ENCODE measurements at regions not wholly inside any gene's neighbourhood (a gene's known extent, or its start where the extent isn't known, plus 50 kb on each side); places are given as distances from the start of the nearest gene placed in this dataset.

DNA sequence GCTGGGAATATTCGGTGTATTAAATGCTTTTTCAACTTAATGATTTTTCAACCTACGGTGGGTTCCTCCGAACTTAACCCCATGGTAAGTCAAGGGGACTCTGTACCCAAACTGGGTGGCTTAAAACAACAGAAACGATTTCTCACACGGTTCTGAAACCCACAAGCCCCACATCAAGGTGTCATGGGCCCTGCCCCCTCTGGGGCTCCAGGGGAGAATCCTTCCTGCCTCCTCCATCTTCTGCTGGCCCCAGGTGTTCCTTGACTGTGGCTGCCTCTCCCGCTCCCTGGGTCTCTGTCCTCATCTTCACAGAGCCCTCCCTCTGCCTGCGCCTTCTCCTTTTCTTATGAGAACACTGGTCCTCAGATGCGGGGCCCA, 301.3 kb upstream of the SALL3 start:
- intact Hi-C loops (cut with DNase I, micrococcal nuclease), result no loop called here
- no peaks in the 10 kb centered on the region for H3K9me3 ChIP-seq
- no peaks in the 10 kb centered on the region for H3K4me1 ChIP-seq (ENCODE audit: low read depth)
- H3K36me3 ChIP-seq (ENCODE audit: low read depth), result no peaks in the 10 kb centered on the region
- TF ChIP-seq, protein P1, sequence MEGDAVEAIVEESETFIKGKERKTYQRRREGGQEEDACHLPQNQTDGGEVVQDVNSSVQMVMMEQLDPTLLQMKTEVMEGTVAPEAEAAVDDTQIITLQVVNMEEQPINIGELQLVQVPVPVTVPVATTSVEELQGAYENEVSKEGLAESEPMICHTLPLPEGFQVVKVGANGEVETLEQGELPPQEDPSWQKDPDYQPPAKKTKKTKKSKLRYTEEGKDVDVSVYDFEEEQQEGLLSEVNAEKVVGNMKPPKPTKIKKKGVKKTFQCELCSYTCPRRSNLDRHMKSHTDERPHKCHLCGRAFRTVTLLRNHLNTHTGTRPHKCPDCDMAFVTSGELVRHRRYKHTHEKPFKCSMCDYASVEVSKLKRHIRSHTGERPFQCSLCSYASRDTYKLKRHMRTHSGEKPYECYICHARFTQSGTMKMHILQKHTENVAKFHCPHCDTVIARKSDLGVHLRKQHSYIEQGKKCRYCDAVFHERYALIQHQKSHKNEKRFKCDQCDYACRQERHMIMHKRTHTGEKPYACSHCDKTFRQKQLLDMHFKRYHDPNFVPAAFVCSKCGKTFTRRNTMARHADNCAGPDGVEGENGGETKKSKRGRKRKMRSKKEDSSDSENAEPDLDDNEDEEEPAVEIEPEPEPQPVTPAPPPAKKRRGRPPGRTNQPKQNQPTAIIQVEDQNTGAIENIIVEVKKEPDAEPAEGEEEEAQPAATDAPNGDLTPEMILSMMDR (IDR thresholded peaks at IDR 0.05), result no peak
- DNase-seq, result no peak
- no peak overlapping the region for H3K4me3 ChIP-seq
- ATAC-seq, result no peak

- Histone ChIP-seq H3K9me3 (no peaks in the 10 kb centered on the region), H3K4me3 (no peak overlapping the region), H3K36me3 (ENCODE audit: low read depth) (no peaks in the 10 kb centered on the region), H3K4me1 (ENCODE audit: low read depth) (no peaks in the 10 kb centered on the region)
- TF ChIP-seq, protein P1 (IDR thresholded peaks at IDR 0.05), result no peak
- intact Hi-C loops (cut with DNase I, micrococcal nuclease), result no loop called here
- no peak for DNase-seq
- ATAC-seq, result no peak
Measured at GRCh38 chr18:78679031-78679430, 300.6 kb upstream of the SALL3 start.

DNA sequence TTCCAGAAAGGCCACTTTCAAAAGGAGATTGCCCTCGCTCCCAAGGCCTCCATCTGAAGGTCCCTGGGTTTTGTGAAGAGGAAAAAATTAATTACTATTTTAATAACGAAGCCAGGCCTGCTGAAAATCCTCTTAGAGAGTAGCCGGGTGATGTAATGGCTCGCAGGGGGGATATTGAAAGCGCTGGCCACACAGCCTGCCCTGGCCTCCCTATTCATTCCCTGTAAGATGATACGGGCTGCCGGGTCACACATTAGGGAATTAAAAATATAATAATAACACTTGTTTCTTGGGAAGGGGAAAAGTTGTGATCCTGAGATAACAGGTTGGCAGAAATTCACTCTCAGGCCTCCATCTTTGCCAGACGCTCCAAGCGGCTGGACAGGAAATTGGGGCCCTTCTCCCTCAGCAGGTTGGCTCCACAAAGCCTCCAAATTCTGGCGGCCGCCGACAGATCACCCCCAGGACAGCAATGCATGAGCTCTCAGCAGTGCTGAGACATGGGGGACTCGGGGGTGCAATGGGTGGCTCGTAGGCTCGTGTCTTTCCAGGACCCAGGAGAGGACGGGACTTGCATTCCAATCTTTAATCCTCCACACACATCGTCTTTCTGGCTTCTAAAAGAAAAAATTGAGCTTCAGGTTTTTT, 299.9 kb upstream of the SALL3 start:
- intact Hi-C loops (cut with DNase I, micrococcal nuclease), result no loop called here
- no peaks in the 10 kb centered on the region for H3K4me1 ChIP-seq (ENCODE audit: low read depth)
- ATAC-seq (no peak), DNase-seq (no peak)
- no peak overlapping the region for H3K4me3 ChIP-seq
- H3K36me3 ChIP-seq (ENCODE audit: low read depth), result no peaks in the 10 kb centered on the region
- TF ChIP-seq, protein P1 (IDR thresholded peaks at IDR 0.05), result no peak
- H3K9me3 ChIP-seq, result no peaks in the 10 kb centered on the region

DNA sequence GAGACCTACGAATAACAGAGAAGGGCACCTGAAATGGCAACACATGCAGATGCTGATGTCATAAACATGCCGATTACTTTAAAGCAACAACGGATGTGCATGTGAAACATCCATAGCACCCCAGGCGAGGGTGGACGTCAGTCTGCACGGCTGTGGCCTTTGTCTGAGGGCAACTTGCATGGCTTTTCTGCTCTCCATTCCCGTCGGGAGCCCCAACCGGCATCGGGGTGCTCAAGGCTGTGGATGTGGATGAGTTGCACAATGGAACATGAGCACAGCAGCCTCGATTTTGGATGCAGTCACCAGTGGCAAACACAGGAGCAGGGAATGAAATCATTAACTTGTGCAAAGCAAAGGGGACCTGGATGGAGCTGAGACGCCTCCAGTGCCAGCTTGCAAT, 298.2 kb upstream of the SALL3 start:
- DNase-seq, result no peak
- no peak for ATAC-seq
- no peaks in the 10 kb centered on the region for H3K36me3 ChIP-seq (ENCODE audit: low read depth)
- TF ChIP-seq, protein P1 (IDR thresholded peaks at IDR 0.05), result no peak
- H3K4me1 ChIP-seq (ENCODE audit: low read depth), result no peaks in the 10 kb centered on the region
- no peaks in the 10 kb centered on the region for H3K9me3 ChIP-seq
- intact Hi-C loops (cut with DNase I, micrococcal nuclease), result no loop called here
- H3K4me3 ChIP-seq, result no peak overlapping the region

DNA sequence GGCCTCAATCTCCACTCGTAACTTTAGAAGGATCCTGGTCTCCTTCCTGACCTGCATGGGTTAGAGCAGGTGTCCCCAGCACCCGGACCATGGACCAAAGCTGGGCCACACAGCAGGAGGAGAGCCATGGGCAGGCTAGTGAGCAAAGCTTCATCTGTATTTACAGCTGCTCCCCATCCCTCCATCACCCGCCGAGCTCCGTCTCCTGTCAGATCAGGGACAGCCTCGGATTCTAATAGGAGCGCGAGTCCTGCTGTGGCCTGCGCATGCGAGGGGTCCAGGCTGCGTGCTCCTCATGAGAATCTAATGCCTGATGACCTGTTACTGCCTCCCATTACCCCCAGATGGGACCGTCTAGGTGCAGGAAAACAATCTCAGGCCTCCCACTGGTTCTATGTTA, 297.7 kb upstream of the SALL3 start:
- no peak overlapping the region for H3K4me3 ChIP-seq
- H3K4me1 ChIP-seq (ENCODE audit: low read depth), result no peaks in the 10 kb centered on the region
- no peaks in the 10 kb centered on the region for H3K36me3 ChIP-seq (ENCODE audit: low read depth)
- ATAC-seq, result no peak
- intact Hi-C loops (cut with DNase I, micrococcal nuclease), result no loop called here
- TF ChIP-seq, protein P1 (IDR thresholded peaks at IDR 0.05), result no peak
- no peak for DNase-seq
- H3K9me3 ChIP-seq, result no peaks in the 10 kb centered on the region

DNA sequence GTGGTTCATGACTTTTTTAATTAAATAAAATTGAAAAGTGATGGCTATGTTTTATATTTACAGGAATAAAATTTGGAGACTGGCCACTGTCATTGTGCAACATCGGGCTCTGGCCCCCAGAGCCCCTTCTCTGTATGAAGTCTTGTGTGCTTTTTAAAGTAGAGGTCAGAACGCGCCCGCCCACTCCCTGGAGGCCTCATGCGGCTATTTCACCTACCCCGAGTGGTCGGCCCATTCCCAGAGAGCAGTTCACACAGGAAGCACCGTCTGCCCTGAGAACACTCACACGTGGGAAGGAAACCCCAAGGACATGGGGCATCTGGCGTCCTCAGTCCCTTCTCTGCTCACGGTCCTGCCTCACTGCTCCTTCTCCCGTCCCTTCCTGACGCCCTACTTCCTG, 296.9 kb upstream of the SALL3 start:
- no peaks in the 10 kb centered on the region for H3K4me1 ChIP-seq (ENCODE audit: low read depth)
- H3K4me3 ChIP-seq, result no peak overlapping the region
- H3K9me3 ChIP-seq, result no peaks in the 10 kb centered on the region
- TF ChIP-seq, protein P1 (IDR thresholded peaks at IDR 0.05), result no peak
- DNase-seq, result no peak
- intact Hi-C loops (cut with DNase I, micrococcal nuclease), result no loop called here
- H3K36me3 ChIP-seq (ENCODE audit: low read depth), result no peaks in the 10 kb centered on the region
- ATAC-seq, result no peak
